ENCODE measurements at regions not wholly inside any gene's neighbourhood (a gene's known extent, or its start where the extent isn't known, plus 50 kb on each side); places are given as distances from the start of the nearest gene placed in this dataset.

DNA sequence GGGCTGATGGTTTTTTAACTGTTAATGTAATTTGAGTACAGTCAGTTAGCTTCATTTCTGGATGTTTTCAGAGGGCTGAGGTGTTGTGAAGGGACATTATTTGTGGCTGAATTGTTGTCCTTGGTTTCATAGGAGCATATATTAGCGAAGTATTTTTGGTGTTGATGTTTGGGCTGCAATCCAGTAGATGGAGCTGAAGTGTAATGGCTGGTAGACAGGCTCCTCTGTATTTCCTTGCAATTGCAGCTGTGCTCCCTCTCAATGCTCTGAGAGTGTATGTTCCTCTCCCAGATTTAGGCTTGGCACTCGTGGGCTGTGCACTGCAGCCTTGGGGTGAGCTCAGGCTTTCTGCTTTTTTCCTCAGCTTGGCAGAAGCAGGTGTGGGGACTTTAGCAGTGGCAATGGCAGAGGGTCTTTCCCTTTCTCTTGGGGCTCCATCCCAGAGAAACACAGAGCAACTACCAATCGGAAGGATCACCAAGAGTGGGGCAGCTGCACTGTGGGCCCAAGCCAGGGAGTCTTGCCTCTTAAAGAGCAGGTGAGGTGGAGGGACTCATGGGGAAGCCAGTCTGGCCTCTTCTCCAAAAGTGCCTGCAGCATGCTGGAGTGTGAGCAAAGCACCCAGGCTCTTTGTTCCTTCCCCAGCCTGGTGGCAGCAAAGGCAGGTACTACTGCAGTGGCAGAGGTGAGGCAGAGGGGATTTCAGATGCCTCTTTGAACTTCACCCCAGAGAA lies 544.4 kb downstream of the SH2D4B start:
- Histone ChIP-seq H3K27ac (ENCODE audit: low read depth, low read length, poor library complexity, severe bottlenecking) (no peak overlapping the region), H3K27me3 (ENCODE audit: insufficient read depth, low read length) (no peaks in the 10 kb centered on the region), H3K9me2 (ENCODE audit: low read depth, low read length) (no peaks in the 10 kb centered on the region), H3K9me3 (ENCODE audit: low read length) (no peaks in the 10 kb centered on the region), H3K4me3 (ENCODE audit: low read depth, low read length, poor library complexity, severe bottlenecking) (no peak overlapping the region), H2AFZ (ENCODE audit: low read length) (no peak overlapping the region), H3K4me1 (ENCODE audit: insufficient read depth, low read length, severe bottlenecking) (no peaks in the 10 kb centered on the region), H3K9ac (ENCODE audit: low read length) (no peak overlapping the region), H3F3A (ENCODE audit: insufficient read depth, low read length) (no peaks in the 10 kb centered on the region), H3K79me2 (ENCODE audit: insufficient read depth, low read length) (no peaks in the 10 kb centered on the region), H3K4me2 (ENCODE audit: low read length) (no peak overlapping the region), H3K36me3 (ENCODE audit: insufficient read depth, low read length) (no peaks in the 10 kb centered on the region), H4K20me1 (ENCODE audit: insufficient read depth, low read length) (no peaks in the 10 kb centered on the region)
- peak; percentile 56 for TF ChIP-seq CTCF (IDR thresholded peaks at IDR 0.05; ENCODE audit: low read length)
- TF ChIP-seq EZH2 (IDR thresholded peaks at IDR 0.05; ENCODE audit: borderline replicate concordance, low read length), result no peak

- Histone ChIP-seq H3K27me3 (ENCODE audit: insufficient read depth, low read length) (no peaks in the 10 kb centered on the region), H3K4me1 (ENCODE audit: insufficient read depth, low read length, severe bottlenecking) (no peaks in the 10 kb centered on the region), H3K9me3 (ENCODE audit: low read length) (no peaks in the 10 kb centered on the region), H3F3A (ENCODE audit: insufficient read depth, low read length) (no peaks in the 10 kb centered on the region), H3K4me3 (ENCODE audit: low read depth, low read length, poor library complexity, severe bottlenecking) (no peak overlapping the region), H3K36me3 (ENCODE audit: insufficient read depth, low read length) (no peaks in the 10 kb centered on the region), H3K4me2 (ENCODE audit: low read length) (no peak overlapping the region), H3K27ac (ENCODE audit: low read depth, low read length, poor library complexity, severe bottlenecking) (no peak overlapping the region), H2AFZ (ENCODE audit: low read length) (no peak overlapping the region), H3K79me2 (ENCODE audit: insufficient read depth, low read length) (no peaks in the 10 kb centered on the region), H4K20me1 (ENCODE audit: insufficient read depth, low read length) (no peaks in the 10 kb centered on the region), H3K9me2 (ENCODE audit: low read depth, low read length) (no peaks in the 10 kb centered on the region), H3K9ac (ENCODE audit: low read length) (no peak overlapping the region)
- TF ChIP-seq CTCF (IDR thresholded peaks at IDR 0.05; ENCODE audit: low read length), result no peak
- no peak for TF ChIP-seq EZH2 (IDR thresholded peaks at IDR 0.05; ENCODE audit: borderline replicate concordance, low read length)
These were observed 545.1 kb downstream of the SH2D4B start for GRCh38 chr10:81082621-81083376.

DNA sequence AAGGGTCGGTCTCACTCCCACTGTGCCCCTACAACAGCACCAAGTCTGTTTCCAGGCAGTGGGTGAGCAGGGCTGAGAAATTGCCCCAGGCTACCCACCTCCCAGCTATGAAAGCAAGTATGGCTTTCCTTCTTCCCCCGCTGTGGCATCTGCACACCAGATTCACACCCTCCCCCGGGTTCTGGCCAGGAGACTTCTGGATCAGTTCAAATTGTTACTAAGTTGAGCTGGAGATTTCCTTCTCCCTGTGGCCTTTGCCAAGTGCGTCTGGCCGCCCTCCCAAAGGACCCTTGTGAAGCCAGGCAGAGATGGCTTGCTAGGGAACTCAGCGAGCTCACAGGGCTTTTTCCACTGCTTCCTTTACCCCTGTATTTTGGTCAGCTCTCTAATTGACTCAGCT lies 555.4 kb downstream of the SH2D4B start:
- no peaks in the 10 kb centered on the region for H3K79me2 ChIP-seq (ENCODE audit: insufficient read depth, low read length)
- no peak overlapping the region for H3K9ac ChIP-seq (ENCODE audit: low read length)
- H3K4me1 ChIP-seq (ENCODE audit: insufficient read depth, low read length, severe bottlenecking), result no peaks in the 10 kb centered on the region

More for the DNA sequence above, 555.4 kb downstream of the SH2D4B start:
- Histone ChIP-seq H3K4me2 (ENCODE audit: low read length) (no peak overlapping the region), H3K4me3 (ENCODE audit: low read depth, low read length, poor library complexity, severe bottlenecking) (no peak overlapping the region), H3K9me2 (ENCODE audit: low read depth, low read length) (no peaks in the 10 kb centered on the region), H2AFZ (ENCODE audit: low read length) (no peak overlapping the region), H3K27ac (ENCODE audit: low read depth, low read length, poor library complexity, severe bottlenecking) (no peak overlapping the region), H3K27me3 (ENCODE audit: insufficient read depth, low read length) (no peaks in the 10 kb centered on the region), H3K36me3 (ENCODE audit: insufficient read depth, low read length) (no peaks in the 10 kb centered on the region), H3K9me3 (ENCODE audit: low read length) (no peaks in the 10 kb centered on the region), H3F3A (ENCODE audit: insufficient read depth, low read length) (no peaks in the 10 kb centered on the region), H4K20me1 (ENCODE audit: insufficient read depth, low read length) (no peaks in the 10 kb centered on the region)
- TF ChIP-seq EZH2 (IDR thresholded peaks at IDR 0.05; ENCODE audit: borderline replicate concordance, low read length), result no peak
- TF ChIP-seq CTCF (IDR thresholded peaks at IDR 0.05; ENCODE audit: low read length), result no peak
